ENCODE measurements at regions not wholly inside any gene's neighbourhood (a gene's known extent, or its start where the extent isn't known, plus 50 kb on each side); places are given as distances from the start of the nearest gene placed in this dataset.

GRCh38 chr4:149248191-149248764, 567.4 kb downstream of the IQCM start:
- no peak for DNase-seq (ENCODE audit: low read depth)
- H3K4me3 ChIP-seq (ENCODE audit: low read depth, low read length), result no peak overlapping the region
- no peak for TF ChIP-seq CTCF (IDR thresholded peaks at IDR 0.05; ENCODE audit: low read depth, low read length, missing control alignments)

- no peak for DNase-seq (ENCODE audit: low read depth)
- no peak for TF ChIP-seq CTCF (IDR thresholded peaks at IDR 0.05; ENCODE audit: low read depth, low read length, missing control alignments)
- H3K4me3 ChIP-seq (ENCODE audit: low read depth, low read length), result no peak overlapping the region
Measured at GRCh38 chr4:149247164-149247563, 568.5 kb downstream of the IQCM start.

GRCh38 chr4:149245333-149245732, 570.3 kb downstream of the IQCM start:
- H3K4me3 ChIP-seq (ENCODE audit: low read depth, low read length), result no peak overlapping the region
- DNase-seq (ENCODE audit: low read depth), result no peak
- TF ChIP-seq CTCF (IDR thresholded peaks at IDR 0.05; ENCODE audit: low read depth, low read length, missing control alignments), result no peak

- DNase-seq (ENCODE audit: low read depth), result no peak
- no peak overlapping the region for H3K4me3 ChIP-seq (ENCODE audit: low read depth, low read length)
- TF ChIP-seq CTCF (IDR thresholded peaks at IDR 0.05; ENCODE audit: low read depth, low read length, missing control alignments), result no peak
Measured at GRCh38 chr4:149238097-149238496, 577.5 kb downstream of the IQCM start.

- DNase-seq (ENCODE audit: low read depth), result no peak
- H3K4me3 ChIP-seq (ENCODE audit: low read depth, low read length), result no peak overlapping the region
- no peak for TF ChIP-seq CTCF (IDR thresholded peaks at IDR 0.05; ENCODE audit: low read depth, low read length, missing control alignments)
Measured at GRCh38 chr4:149234798-149235197, 580.8 kb downstream of the IQCM start.

- H3K4me3 ChIP-seq (ENCODE audit: low read depth, low read length), result no peak overlapping the region
- no peak for TF ChIP-seq CTCF (IDR thresholded peaks at IDR 0.05; ENCODE audit: low read depth, low read length, missing control alignments)
- DNase-seq (ENCODE audit: low read depth), result no peak
Measured at GRCh38 chr4:149223659-149224058, 592.0 kb downstream of the IQCM start.

GRCh38 chr4:149218672-149219071, 597.0 kb downstream of the IQCM start:
- no peak for DNase-seq (ENCODE audit: low read depth)
- TF ChIP-seq CTCF (IDR thresholded peaks at IDR 0.05; ENCODE audit: low read depth, low read length, missing control alignments), result no peak
- no peak overlapping the region for H3K4me3 ChIP-seq (ENCODE audit: low read depth, low read length)
